DND-41 (cell line): ENCODE measurements at regions not wholly inside any gene's neighbourhood (a gene's known extent, or its start where the extent isn't known, plus 50 kb on each side); places are given as distances from the start of the nearest gene placed in this dataset.

Experiments
- ATAC-seq: fragments of 200-7000 bp; cut with Tn5 transposase; 3 replicates; pipeline ENCODE4 v1.9.1; 2021; ENCODE audit warnings: low read depth; ENCODE audit not compliant: insufficient read depth
- DNase-seq: peaks from one replicate; pipeline ENCODE4 v3.0.0-alpha.2; 2020
- H2AFZ ChIP-seq: 2 replicates; pipeline ENCODE4 v1.6.0; 2012; ENCODE audit warnings: low read depth, low read length
- H3K27ac ChIP-seq: 2 replicates; pipeline ENCODE4 v1.5.1; 2012; ENCODE audit warnings: low read length, inconsistent platforms
- H3K27me3 ChIP-seq: fragments of 200-600 bp; sonication (generic); 2 replicates; pipeline ENCODE4 v1.6.0; 2012; ENCODE audit warnings: low read length, mild to moderate bottlenecking, inconsistent platforms; ENCODE audit not compliant: insufficient read depth, poor library complexity
- H3K36me3 ChIP-seq: 2 replicates; pipeline ENCODE4 v1.5.1; 2012; ENCODE audit warnings: low read length, inconsistent platforms; ENCODE audit not compliant: insufficient read depth
- H3K4me1 ChIP-seq: 2 replicates; pipeline ENCODE4 v1.5.1; 2012; ENCODE audit warnings: mild to moderate bottlenecking, low read length; ENCODE audit not compliant: insufficient read depth
- H3K4me2 ChIP-seq: 2 replicates; pipeline ENCODE4 v1.6.0; 2012; ENCODE audit warnings: mild to moderate bottlenecking, moderate library complexity, low read length, inconsistent platforms; ENCODE audit not compliant: insufficient read depth
- H3K4me3 ChIP-seq, 2 experiments: fragments of 200-600 bp in 1 of 2; shearing (Covaris generic) in 1 of 2; 2 replicates each; pipeline ENCODE4 v1.5.1; 2012 to 2016; ENCODE audit warnings: inconsistent platforms in 2 of 2, low read length in 2 of 2, mild to moderate bottlenecking in 2 of 2, low read depth in 1 of 2, moderate library complexity in 1 of 2
- H3K79me2 ChIP-seq: 2 replicates; pipeline ENCODE4 v1.6.0; 2012; ENCODE audit warnings: low read length, inconsistent platforms; ENCODE audit not compliant: insufficient read depth
- H3K9ac ChIP-seq: 2 replicates; pipeline ENCODE4 v1.6.0; 2012; ENCODE audit warnings: low read depth, mild to moderate bottlenecking, inconsistent platforms, low read length, moderate library complexity
- H3K9me3 ChIP-seq: 2 replicates; pipeline ENCODE4 v1.5.1; 2012; ENCODE audit warnings: low read length, moderate library complexity, mild to moderate bottlenecking, inconsistent platforms; ENCODE audit not compliant: insufficient read depth, severe bottlenecking
- H4K20me1 ChIP-seq: 2 replicates; pipeline ENCODE4 v1.6.0; 2012; ENCODE audit warnings: low read length; ENCODE audit not compliant: insufficient read depth
- CTCF ChIP-seq: IDR thresholded peaks from 2 replicates; pipeline ENCODE4 v1.5.1; 2012; ENCODE audit warnings: borderline replicate concordance, low read length, moderate library complexity, mild to moderate bottlenecking; ENCODE audit not compliant: poor library complexity, severe bottlenecking; ENCODE audit errors: extremely low read depth
- EZH2 ChIP-seq: IDR thresholded peaks from 3 replicates; pipeline ENCODE4 v1.6.1; 2012; ENCODE audit warnings: borderline replicate concordance, low read depth, mild to moderate bottlenecking, moderate library complexity, low read length, inconsistent platforms; ENCODE audit not compliant: severe bottlenecking

DNA sequence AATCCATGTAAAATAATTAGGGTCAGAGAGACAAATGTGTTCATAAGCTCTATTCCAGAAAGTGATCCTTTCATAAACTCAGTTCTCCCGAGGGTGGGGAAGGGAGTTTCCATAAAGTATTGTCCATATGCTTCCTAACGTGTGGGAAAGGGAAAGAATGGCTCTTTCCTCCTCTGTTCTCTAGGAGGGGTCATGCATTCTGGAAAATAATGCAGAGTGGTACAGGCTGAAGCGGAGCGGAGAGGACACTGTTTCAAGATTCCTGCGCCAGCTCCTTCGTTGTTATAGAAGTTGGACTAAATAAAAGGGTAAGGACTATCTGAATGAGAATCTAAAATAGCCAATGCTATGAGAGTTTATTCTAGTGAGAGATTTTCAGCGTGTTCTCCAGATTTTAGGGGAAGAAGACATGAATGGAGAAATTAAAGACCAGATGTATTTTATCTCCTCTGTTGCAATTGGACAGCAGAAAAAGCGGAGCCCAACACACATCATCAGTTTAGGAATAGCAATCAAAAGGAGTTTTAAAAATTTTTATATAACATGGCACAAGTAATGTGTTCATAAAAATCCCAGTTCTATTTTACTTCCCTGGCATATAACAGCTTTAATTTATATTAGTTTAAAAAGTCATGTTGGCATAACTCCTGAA lies 166.9 kb upstream of the MPDZ start:
- no peak overlapping the region for H3K27ac ChIP-seq
- H3K4me3 ChIP-seq = no peak overlapping the region
- H3K4me2 ChIP-seq = no peak overlapping the region
- no peak overlapping the region for H3K9ac ChIP-seq
- H3K36me3 ChIP-seq = no peaks in the 10 kb centered on the region
- DNase-seq (no peak), ATAC-seq (no peak)
- no peaks in the 10 kb centered on the region for H3K27me3 ChIP-seq
- H3K9me3 ChIP-seq = no peaks in the 10 kb centered on the region
- H2AFZ ChIP-seq = no peak overlapping the region
- H3K79me2 ChIP-seq = no peaks in the 10 kb centered on the region
- no peak for TF ChIP-seq EZH2
- TF ChIP-seq CTCF = no peak
- H4K20me1 ChIP-seq = no peaks in the 10 kb centered on the region
- H3K4me1 ChIP-seq = no peaks in the 10 kb centered on the region

DNA sequence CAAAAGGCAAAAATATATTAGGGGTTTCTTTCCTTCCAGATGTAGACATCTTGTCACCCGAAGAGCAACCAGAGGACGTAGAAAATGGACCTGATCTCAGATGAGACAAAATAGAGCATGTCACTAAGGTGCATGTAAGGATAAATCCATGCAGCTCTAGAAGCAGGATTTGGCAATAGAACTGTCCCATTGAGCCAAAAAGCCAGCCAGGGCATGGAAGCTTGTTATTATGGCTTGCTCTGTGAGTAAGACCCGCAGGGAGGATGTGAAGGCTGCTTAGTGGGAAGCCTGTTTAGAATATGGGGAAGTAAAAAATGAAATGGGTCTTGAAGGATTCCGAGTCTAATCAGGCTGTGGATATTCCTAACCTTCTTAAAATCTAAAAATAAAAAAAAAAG lies 165.6 kb upstream of the MPDZ start:
- no peak overlapping the region for H3K4me2 ChIP-seq
- ATAC-seq = no peak
- H3K36me3 ChIP-seq = no peaks in the 10 kb centered on the region
- H3K4me1 ChIP-seq = no peaks in the 10 kb centered on the region
- no peak overlapping the region for H3K9ac ChIP-seq
- no peak for DNase-seq
- H4K20me1 ChIP-seq = no peaks in the 10 kb centered on the region
- no peak overlapping the region for H3K4me3 ChIP-seq
- TF ChIP-seq EZH2 = no peak
- no peak for TF ChIP-seq CTCF
- no peaks in the 10 kb centered on the region for H3K27me3 ChIP-seq
- no peaks in the 10 kb centered on the region for H3K79me2 ChIP-seq
- no peak overlapping the region for H2AFZ ChIP-seq
- H3K27ac ChIP-seq = no peak overlapping the region
- no peaks in the 10 kb centered on the region for H3K9me3 ChIP-seq

DNA sequence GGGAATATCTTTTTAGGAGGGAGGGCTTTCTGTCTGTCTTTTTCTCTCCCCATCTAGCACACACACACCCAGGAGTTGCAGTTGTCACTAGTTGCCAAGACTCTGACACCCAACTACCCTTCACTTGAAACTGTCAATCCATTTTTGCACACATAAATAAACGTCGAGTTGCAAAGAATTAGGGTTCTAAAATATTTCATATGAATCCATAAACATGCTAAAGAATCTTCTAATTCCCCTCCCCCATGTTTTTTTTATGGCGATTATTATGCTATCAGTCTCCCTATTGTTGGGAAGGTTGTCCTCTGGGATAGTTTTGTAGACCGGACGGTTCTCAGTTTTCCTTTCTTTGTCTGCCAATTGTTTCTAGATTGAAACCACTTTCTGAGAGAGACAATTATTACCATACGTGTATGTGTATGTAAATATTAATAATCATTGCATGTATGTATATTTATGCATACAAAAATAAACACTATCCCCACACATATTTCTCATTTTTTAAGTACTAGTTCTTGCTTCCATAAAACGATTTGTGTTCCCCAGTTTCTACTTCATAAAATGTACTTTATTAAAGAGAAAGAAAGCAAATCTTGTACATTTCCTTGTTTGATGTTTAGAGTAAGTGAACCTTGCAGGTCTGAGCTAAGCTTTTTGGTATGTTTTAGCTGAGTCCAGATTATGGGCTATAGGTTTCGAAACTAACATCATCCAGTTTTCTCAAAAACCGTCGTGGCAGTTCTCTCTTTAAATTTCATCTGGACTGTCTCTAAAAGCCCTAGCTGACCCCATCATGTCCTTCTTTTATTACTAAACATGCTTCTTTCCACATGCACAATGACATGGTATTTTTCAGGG lies 165.0 kb upstream of the MPDZ start:
- Histone ChIP-seq H3K27ac (no peak overlapping the region), H3K4me2 (no peak overlapping the region), H3K9me3 (no peaks in the 10 kb centered on the region), H3K4me3 (no peak overlapping the region), H4K20me1 (no peaks in the 10 kb centered on the region), H2AFZ (no peak overlapping the region), H3K9ac (no peak overlapping the region), H3K27me3 (no peaks in the 10 kb centered on the region), H3K79me2 (no peaks in the 10 kb centered on the region), H3K4me1 (no peaks in the 10 kb centered on the region), H3K36me3 (no peaks in the 10 kb centered on the region)
- ATAC-seq (no peak), DNase-seq (no peak)
- TF ChIP-seq EZH2 = no peak
- TF ChIP-seq CTCF = no peak
